Frontal cortex (tissue), 3 donors: ENCODE measurements at regions not wholly inside any gene's neighbourhood (a gene's known extent, or its start where the extent isn't known, plus 50 kb on each side); places are given as distances from the start of the nearest gene placed in this dataset.

Experiments
- DNase-seq, 2 donors: peaks; one replicate each; pipeline ENCODE4 v3.0.0; 2012; ENCODE audit warnings: low spot score in 2 of 2
- FAIRE-seq: peaks from 2 replicates; lab custom pipeline; 2012; peaks lifted over from hg19 to GRCh38; lab: Jason Lieb, UNC
- donor health status: control.
- donor health status: control.
- donor health status: control.

DNA sequence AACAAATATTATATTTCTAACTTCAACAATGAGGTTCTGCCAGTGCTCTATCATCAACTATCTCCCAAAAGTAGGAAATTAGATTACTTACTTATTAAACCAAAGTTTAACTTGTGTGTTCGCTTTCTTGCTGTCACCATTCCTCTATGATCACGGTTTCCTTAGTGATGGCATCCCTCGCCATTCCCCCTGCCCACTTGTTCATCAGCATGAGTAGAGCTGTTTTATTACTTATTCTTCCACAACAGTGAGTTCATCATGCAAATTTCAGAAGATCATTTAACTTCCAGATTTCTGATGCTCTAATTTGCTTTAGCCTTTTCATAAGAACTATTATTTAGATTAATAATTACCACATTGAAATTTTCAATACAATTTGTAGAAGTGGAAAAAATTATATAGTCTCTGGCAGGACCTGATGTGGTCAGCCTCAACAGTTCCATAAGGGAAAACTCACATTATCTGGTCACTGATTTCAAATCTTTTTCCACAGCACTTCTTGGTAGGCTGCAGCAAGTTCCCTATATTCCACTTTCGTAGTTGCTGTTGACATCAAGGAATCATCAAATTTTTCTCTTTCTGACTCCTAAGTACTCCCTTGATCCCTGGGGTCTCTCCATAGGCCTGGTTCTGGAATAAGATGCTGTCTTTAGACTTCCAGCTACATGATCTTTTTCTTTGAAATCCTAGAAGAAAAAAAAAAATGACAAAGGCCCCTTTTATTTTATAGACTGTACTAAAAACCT is 174.6 kb downstream of the RASSF9 start:
- FAIRE-seq = no peak
- no peak for DNase-seq

DNA sequence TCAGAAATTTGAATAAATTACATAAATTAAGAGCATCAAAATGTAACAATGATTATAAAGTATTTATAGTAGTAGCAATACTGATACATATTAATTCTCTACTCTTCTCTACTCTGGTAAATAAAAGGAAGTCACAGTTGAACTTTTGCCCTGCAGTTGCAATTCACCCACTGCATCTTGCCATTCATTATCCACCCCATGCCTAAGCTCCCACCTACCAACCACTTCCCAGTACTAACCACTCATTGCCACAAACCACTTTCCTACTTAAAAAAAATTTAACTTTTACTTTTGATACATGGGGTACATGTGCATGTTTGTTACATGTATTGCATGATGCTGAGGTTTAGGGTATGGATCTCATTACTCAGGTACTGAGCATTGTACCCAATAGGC is 174.0 kb downstream of the RASSF9 start:
- DNase-seq (no peak), FAIRE-seq (no peak)

DNA sequence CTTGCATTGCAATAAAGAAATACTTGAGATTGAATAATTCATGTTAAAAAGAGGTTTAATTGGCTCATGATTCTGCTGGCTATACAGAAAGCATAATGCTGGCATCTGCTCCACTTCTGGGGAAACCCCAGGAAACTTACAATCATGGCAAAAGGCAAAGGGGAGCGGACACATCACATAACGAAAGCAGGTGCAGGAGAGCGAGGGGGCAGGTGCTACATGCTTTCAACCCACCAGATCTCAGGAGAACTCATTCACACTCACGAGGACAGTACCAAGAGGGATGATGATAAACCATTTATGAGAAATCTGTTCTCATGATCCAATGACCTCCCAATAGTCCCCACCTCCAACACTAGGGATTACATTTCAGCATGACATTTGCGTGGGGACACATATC is 172.6 kb downstream of the RASSF9 start:
- no peak for FAIRE-seq

DNA sequence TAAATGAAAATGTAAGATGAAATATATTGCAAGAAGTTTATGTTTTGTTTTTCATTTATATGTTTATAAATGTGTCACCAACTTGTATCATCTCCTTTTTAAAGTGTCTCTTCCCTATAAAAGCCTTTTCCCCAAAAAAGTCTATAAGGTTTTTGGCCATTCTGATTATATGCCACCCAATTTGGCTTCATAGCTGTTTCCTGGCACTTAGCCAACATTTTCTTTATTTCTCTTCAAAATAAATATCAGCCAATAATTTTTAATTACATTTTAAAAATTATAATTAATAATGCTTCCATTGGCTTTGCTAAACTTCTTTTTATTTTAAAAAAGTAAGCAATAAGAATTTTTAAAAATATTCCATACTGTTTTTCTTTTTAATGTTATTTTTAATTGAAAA is 171.8 kb downstream of the RASSF9 start:
- DNase-seq (no peak), FAIRE-seq (peak; percentile 64)

More for the DNA sequence above, 172.6 kb downstream of the RASSF9 start:
- DNase-seq = no peak

DNA sequence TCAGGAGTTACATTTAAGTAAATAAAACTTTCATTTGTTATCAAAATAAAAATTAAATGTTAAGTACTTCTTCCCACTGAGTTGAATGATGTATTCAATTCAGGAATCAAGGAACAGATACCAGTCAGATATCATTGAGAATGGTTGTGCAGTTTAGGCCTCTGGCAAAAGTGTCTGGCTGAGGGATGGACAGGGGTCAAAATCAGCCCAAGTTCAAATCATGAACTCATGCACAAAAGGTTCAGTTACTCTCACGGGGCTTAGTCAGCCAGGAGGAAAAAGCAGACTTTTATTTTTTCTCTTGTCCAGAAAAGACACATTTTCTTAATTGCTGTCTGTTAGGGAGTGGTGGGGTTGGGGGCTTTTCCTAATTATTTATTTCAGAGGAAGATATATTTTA is 166.3 kb downstream of the RASSF9 start:
- FAIRE-seq (no peak), DNase-seq (no peak)

DNA sequence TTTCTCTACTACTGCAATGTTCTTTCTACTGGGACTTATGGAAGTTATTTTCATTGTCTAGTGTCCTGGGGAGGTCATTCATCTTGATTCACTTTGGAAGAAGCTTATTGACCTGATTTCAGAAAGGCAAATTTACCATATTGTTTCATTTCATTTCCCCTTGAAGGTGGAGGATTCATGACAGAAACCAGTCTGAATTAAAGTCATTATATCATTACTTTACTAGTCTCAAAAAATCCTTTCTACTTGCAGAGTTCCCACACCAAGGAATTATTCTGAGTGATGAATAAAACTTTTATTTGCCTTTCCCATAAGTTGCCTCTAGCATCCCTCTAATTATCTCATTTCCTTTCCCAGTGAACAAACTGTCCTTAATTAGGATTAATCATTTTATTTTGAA is 163.8 kb downstream of the RASSF9 start:
- DNase-seq = no peak
- FAIRE-seq = no peak

DNA sequence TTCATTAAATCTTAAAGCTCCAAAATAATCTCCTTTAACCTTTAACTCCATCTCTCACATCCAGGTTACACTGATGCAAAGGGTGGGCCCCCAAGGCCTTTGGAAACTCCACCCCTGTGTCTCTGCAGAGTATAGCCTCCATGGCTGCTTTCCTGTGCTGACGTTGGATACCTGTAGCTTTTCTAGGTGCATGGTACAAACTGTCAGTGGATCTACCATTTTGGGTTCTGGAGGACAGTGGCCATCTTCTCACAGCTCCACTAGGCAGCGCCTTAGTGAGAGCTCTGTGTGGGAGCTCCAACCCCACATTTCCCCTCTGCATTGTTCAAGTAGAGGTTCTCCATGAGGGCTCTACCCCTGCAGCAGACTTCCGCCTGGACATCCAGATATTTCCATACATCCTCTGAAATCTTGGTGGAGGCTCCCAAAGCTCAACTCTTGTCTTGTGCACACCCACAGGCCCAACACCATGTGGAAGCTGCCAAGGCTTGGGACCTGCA is 162.2 kb downstream of the RASSF9 start:
- FAIRE-seq = no peak
- no peak for DNase-seq

DNA sequence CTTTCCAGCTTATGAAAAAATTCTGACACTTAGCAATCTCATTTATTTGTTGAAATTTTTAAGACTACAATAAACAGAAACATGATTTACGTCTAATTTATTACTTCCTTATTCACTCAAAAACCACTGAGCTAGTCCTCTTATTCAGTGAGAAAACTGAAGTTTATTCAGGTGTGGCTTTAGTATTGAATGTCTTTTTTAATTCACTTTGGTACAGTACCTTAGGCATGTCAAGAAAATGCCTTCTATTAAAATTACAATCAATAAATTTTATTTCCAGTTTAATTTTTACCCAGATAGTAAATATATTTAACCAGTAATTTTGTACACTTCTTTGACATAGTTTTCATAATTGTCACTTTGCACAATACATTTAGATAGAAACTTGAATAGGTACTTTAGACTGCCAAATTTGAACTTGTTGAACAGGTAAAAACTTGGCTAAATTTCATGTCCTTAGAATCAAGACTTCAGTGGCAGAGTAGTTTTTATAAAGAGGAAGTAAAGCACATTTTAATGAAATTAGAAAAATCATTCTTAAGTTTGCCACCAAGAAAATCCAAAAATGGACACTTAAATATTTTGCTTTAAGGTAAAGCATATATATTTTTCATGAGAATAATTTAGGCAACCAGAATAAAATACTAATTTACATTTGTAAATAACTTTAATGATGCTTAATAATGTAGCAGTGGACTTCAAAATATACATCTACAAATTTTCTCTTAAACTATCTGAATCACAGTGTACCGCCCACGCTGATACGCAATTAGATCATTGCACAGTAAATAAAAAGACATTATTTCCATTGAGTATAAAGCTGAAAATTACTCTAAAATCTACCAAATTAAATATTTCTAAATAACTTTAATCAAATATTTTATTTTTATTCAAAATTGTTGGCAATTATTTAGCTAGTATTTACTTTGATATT is 159.1 kb downstream of the RASSF9 start:
- DNase-seq = no peak
- no peak for FAIRE-seq

DNA sequence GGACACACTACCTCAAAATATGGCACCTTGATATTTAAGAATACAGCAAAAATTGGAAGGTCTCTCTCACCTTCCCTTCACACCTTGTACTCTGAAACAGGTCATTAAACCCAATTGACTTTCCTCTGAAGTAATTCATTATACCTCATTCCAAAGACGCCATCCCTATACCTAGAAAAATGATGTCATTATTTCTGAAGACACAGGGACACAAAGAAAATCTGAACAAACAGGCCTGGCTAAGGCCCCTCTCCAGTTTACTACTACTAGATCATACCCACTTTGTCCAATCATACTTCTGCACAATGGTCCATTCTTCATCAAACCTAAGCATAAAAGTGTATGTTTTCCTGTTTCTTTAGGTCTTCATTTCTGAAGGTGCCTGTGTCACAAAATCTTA is 156.9 kb downstream of the RASSF9 start:
- no peak for DNase-seq
- no peak for FAIRE-seq

DNA sequence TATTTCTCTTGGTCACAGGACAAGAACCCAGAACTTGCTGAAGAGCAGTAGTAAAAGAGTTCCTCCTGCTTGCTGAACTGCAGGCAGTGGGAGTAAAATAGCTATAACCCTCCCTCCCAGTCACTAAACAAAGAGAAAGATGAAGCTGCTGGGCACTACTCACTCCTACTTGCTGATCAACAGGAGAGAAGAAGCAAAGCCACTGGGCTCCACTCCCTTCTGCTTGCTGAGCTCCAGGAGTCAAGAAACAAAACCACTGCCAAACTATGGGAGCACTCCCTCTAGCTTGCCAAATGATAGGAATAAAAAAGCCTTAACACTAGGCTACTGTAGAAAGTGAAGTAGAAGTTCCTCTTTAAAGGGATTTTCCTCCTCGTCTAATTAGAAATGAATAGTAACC is 155.3 kb downstream of the RASSF9 start:
- DNase-seq (no peak), FAIRE-seq (no peak)

DNA sequence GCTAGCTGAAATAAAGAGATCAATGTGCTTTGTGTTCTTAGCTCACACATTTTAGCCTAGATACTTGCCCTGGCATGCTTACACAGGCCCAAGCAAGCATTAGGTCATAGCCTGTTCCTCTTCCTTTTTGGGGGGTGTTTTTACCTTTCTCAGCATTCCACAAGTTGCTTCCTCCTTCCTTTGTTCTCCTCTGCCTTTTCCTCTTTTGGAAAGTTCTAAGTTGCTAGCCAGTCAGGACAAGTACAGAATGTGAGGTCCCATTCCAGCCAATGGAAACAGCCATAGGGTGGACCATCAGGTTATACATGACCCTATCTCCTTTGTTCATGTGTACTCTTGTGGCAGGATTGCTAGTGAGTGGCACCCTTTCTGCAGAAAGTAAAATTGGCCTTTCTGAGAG is 154.9 kb downstream of the RASSF9 start:
- FAIRE-seq = no peak
- no peak for DNase-seq

DNA sequence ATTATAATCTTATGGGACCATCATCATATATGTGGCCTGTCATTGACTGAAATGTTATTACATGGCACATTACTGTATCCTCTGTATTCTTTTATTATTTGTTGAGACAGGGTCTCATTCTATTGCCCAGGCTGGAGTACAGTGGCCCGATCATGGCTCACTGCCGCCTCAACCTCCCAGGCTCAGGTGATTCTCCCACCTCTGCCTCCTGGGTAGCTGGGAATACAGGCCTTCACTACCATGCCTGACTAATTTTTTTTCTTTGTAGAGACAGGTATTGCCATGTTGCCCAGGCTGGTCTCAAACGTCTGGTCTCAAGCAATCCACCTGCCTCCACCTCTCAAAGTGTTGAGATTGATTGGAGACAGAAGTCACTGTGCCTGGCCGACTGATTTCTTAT is 153.2 kb downstream of the RASSF9 start:
- no peak for DNase-seq

DNA sequence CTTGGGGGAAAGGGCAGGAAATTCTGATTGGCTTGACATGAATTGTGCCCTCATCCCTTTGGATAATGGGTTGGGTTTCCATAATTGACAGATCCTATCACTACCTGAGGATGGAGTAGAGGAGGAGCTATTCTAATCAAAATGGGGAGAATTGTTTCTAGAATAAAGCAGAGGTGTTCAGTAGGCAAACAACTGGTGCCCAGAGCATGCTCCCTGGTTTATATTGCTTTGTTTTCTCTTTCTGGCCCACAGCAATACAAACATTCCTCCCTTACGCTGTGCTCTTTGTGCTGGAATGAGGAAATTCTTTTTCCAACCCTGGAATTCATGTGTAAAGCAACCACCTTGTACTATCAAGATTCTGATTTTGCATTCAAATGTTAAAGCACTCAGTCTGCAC is 147.4 kb downstream of the RASSF9 start:
- DNase-seq = no peak
- no peak for FAIRE-seq

More for the DNA sequence above, 153.2 kb downstream of the RASSF9 start:
- FAIRE-seq = no peak

DNA sequence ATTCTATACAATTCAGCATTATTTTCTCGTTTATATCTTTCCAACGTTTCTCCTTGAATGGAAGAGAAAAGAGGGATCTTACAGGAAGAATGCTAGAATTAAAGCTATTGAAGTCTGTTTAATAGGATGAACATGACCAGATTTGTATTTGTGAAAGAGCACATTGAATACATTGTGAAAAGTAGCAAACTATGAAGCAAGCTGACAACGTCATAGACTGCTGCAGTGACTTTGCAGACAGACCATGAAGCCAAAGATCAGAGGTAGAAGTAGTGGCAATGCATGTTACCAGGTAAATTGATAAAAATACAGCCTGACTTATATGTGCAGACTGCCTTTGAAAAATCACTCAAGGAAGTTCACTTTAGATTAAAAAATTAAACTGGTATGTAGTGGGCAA is 146.1 kb downstream of the RASSF9 start:
- no peak for DNase-seq
- FAIRE-seq = no peak

DNA sequence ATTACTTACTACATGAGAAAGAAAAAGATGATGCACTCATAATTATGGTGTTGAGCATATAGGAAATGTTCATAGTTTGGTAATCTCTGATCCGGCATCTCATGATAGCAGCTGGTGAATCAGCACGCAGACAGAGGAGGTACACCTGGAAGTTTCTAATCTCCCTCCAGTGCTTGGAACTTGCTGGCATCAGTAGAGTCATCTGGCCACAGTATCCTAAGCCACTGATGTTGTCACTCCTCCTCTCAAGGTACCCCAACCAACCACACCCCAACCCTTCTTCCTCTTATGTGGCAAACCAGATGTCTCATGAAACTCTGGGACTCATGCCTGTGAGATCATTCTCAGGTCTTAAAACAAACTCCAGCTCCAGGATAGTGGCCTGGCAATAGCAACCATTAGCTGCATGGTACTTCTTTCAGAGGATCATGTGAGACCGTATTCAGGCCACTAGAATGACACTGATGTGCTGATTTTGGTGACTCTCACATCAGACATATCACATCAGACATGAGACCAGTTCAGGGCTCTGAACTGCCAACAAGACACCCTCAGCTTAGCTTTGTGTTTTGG is 143.0 kb downstream of the RASSF9 start:
- no peak for DNase-seq
- FAIRE-seq = no peak

DNA sequence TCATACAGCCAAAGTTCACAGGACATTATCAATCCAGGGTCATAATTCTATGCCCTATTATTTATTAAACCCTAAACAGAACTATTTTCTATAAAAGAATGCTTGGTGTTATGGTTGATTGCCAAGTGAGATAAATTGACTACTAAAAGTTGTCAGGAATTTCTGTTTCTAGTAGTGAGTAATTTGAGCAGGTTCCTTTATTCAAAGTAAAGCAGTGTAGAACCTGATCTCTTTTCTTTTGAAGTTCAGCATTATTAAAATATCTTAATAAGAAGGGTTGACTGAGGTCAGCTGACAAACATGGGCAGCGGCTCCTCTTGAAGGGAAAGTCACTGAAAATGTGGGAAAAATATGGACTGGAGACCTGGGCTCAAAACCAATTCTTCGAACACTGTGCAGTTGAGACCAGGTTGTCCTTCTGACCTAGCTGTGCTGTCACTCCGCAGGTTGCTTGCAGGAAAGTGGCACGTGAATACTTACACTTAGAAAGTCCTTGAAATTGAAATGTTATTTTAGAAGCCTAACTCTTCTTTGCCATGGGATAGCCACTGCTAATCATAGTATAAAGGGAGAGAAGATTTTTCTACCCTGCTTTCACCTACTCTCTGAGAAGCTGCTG is 141.0 kb downstream of the RASSF9 start:
- DNase-seq (no peak), FAIRE-seq (no peak)

DNA sequence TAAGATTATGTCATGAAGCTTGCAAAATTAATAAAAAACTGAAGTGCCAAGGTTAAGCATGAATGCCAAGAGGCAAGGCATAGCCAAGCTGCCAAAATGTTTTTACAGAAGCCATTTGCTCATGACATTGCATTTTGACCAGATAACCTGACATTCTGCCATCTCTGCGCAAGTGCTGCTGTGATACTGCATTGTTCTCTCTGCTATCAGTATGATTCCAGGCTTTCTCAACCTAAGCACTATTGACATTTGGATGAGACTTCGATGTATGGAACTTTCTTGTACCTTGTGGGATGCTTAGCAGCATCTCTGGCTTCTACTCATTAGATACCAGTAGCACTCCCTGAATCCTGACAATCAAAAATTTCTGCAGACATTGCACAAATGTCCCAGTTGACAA is 139.2 kb downstream of the RASSF9 start:
- no peak for DNase-seq
- FAIRE-seq = no peak

DNA sequence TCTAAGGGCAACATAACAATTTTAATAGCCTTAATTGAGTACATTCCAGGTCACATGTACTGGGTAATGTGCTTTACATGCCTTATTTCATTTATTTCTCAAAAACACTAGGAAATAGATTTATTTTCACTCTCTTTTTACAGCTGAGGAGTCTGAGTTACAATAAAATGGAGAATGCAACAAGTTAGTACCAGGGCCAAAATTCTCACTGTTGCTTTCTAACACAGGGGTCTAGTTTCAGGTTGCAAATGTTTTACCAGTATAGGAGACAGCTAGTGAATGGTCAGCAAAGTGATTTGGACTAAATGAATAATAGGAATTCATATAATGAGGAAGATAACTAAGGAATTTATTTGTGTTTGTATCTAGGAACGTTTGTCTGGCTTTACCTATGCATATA is 137.3 kb downstream of the RASSF9 start:
- no peak for FAIRE-seq
- no peak for DNase-seq

DNA sequence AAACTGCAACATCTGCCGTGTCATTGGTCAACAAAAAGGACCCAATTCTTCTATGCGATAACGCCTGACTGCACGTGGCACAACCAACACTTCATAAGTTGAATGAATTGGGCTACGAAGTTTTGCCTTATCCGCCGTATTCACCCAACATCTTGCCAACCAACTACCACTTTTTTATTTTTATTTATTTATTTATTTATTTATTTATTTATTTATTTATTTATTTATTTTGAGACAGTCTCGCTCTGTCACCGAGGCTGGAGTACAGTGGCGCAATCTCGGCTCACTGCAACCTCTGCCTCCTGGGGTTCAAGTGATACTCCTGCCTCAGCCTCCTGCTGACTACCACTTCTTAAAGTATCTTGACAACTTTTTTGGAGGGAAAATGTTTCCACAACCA is 127.4 kb downstream of the RASSF9 start:
- FAIRE-seq (no peak), DNase-seq (no peak)

DNA sequence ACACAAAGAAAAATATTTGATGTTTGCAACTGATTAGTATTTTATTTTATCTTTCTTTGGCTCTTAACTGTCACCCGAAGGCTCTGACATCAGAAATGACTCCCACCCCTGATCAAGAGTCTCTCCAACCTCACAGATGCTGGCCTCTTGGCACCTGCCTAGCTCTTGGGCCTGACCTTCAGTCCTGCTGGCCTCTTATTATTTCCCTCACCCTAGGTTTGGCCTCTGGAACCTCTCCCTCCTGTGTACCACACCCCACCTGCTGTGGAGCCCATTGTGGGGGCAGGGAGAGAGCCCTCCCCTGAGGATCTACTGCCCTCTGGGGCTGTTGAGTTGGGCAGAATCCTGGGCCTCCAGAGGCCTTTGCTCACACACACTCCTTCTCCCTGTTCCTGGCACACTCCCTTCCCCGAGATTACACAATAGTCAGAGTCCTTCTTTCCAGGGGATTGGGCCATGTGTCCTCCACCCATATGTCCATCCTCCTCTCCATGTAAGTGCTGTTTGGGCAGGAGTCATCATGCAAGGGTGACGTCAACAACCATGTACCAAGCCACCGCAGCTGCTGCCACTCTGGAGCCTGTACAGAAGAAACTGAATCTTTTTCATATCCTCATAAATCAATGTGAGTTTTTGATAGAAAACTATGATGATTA is 124.3 kb downstream of the RASSF9 start:
- FAIRE-seq (no peak), DNase-seq (no peak)
